CD14-positive monocyte (primary cell): ENCODE measurements at regions not wholly inside any gene's neighbourhood (a gene's known extent, or its start where the extent isn't known, plus 50 kb on each side); places are given as distances from the start of the nearest gene placed in this dataset.

Experiments used
- DNase-seq, 3 donors: peaks; one replicate each; pipeline ENCODE4 v3.0.0-alpha.2; 2011 to 2022
- H2AFZ ChIP-seq: 2 replicates; pipeline ENCODE4 v1.6.0; 2012; ENCODE audit warnings: mild to moderate bottlenecking, low read depth, low read length, inconsistent platforms; ENCODE audit not compliant: insufficient read depth, poor library complexity, severe bottlenecking
- H3K27ac ChIP-seq, 2 donors: 1 replicate in 1 of 2; 2 replicates in 1 of 2; pipeline ENCODE4 v1.5.1; 2012 to 2013; ENCODE audit warnings: low read length in 2 of 2, control low read depth in 1 of 2, inconsistent platforms in 1 of 2, low read depth in 1 of 2, mild to moderate bottlenecking in 1 of 2
- H3K27me3 ChIP-seq, 2 donors: one replicate each; pipeline versions ENCODE4 v1.6.0 to v1.6.1; 2011 to 2013; ENCODE audit warnings: low read length in 2 of 2; ENCODE audit not compliant: control insufficient read depth in 2 of 2, insufficient read depth in 2 of 2
- H3K36me3 ChIP-seq, 2 donors: replicated peaks in 1 of 2; 1 replicate in 1 of 2; 2 replicates in 1 of 2; pipeline versions ENCODE4 v1.5.1 to v1.6.1; 2012 to 2013; ENCODE audit warnings: low read length in 2 of 2, control low read depth in 1 of 2, inconsistent platforms in 1 of 2, mild to moderate bottlenecking in 1 of 2; ENCODE audit not compliant: insufficient read depth in 2 of 2, control insufficient read depth in 1 of 2
- H3K4me1 ChIP-seq, 2 donors: 1 replicate in 1 of 2; 2 replicates in 1 of 2; pipeline versions ENCODE4 v1.5.1 to v1.6.1; 2012 to 2013; ENCODE audit warnings: low read length in 2 of 2, control low read depth in 1 of 2, inconsistent platforms in 1 of 2, mild to moderate bottlenecking in 1 of 2, moderate library complexity in 1 of 2; ENCODE audit not compliant: insufficient read depth in 2 of 2, control insufficient read depth in 1 of 2
- H3K4me2 ChIP-seq: replicated peaks from 2 replicates; pipeline ENCODE3; 2012; ENCODE audit warnings: low read length, moderate library complexity, mild to moderate bottlenecking; ENCODE audit not compliant: poor library complexity, severe bottlenecking; ENCODE audit errors: extremely low read depth
- H3K4me3 ChIP-seq, 3 experiments: fragments of 200-600 bp in 1 of 3; sonication (generic) in 1 of 3; replicated peaks in 1 of 3; 1 replicate in 2 of 3; 2 replicates in 1 of 3; pipeline ENCODE4 v1.5.1; 2011 to 2013; ENCODE audit warnings: low read length in 3 of 3, mild to moderate bottlenecking in 3 of 3, control low read depth in 2 of 3, low read depth in 2 of 3, inconsistent platforms in 1 of 3, moderate library complexity in 1 of 3
- H3K79me2 ChIP-seq: 2 replicates; pipeline ENCODE4 v1.6.0; 2012; ENCODE audit warnings: mild to moderate bottlenecking, control low read depth, inconsistent platforms, low read length, moderate library complexity; ENCODE audit not compliant: insufficient read depth
- H3K9ac ChIP-seq: 2 replicates; pipeline ENCODE4 v1.6.0; 2017; ENCODE audit warnings: low read length, mild to moderate bottlenecking; ENCODE audit not compliant: insufficient read depth, poor library complexity, severe bottlenecking
- H3K9me3 ChIP-seq, 2 donors: replicated peaks in 1 of 2; 1 replicate in 1 of 2; 2 replicates in 1 of 2; pipeline versions ENCODE4 v1.5.1 to v1.6.1; 2012 to 2013; ENCODE audit warnings: low read length in 2 of 2, control low read depth in 1 of 2; ENCODE audit not compliant: control insufficient read depth in 1 of 2, insufficient read depth in 1 of 2
- H4K20me1 ChIP-seq: 2 replicates; pipeline ENCODE4 v1.6.0; 2012; ENCODE audit warnings: mild to moderate bottlenecking, low read length, control low read depth, moderate library complexity; ENCODE audit not compliant: insufficient read depth
- H3K27ac Mint-ChIP-seq, 7 donors: one replicate each; pipeline ENCODE4 v1.8.0; 2020; ENCODE audit warnings: mild to moderate bottlenecking in 7 of 7, mixed read lengths in 7 of 7, moderate library complexity in 6 of 7, inconsistent platforms in 2 of 7
- H3K27me3 Mint-ChIP-seq, 3 donors: one replicate each; pipeline ENCODE4 v1.8.0; 2021 to 2022; ENCODE audit warnings: low read depth in 3 of 3, mild to moderate bottlenecking in 3 of 3, mixed read lengths in 3 of 3, moderate library complexity in 3 of 3, inconsistent platforms in 1 of 3
- H3K36me3 Mint-ChIP-seq, 2 donors: one replicate each; pipeline ENCODE4 v1.8.0; 2020; ENCODE audit warnings: mixed read lengths in 2 of 2, inconsistent platforms in 1 of 2, mild to moderate bottlenecking in 1 of 2
- H3K4me1 Mint-ChIP-seq: one replicate; pipeline ENCODE4 v1.8.0; 2020; ENCODE audit warnings: mild to moderate bottlenecking, mixed read lengths
- H3K4me3 Mint-ChIP-seq, 2 donors: one replicate each; pipeline ENCODE4 v1.8.0; 2020; ENCODE audit warnings: mild to moderate bottlenecking in 2 of 2, mixed read lengths in 2 of 2, moderate library complexity in 1 of 2
- H3K9me3 Mint-ChIP-seq, 7 donors: one replicate each; pipeline ENCODE4 v1.8.0; 2020 to 2022; ENCODE audit warnings: mixed read lengths in 7 of 7, mild to moderate bottlenecking in 6 of 7, moderate library complexity in 6 of 7, inconsistent platforms in 2 of 7
- CTCF ChIP-seq: fragments of 200-600 bp; IDR thresholded peaks from one replicate; pipeline ENCODE4 v1.8.0; 2022; ENCODE audit warnings: antibody characterized with exemption, mild to moderate bottlenecking
- WGBS: methylation state at CpG from one replicate; pipeline ENCODE4 v1.1.5; 2013; ENCODE audit warnings: missing lambda C conversion rate; ENCODE audit not compliant: insufficient coverage; 5-methylcytosine and 5-hydroxymethylcytosine counted together
- intact Hi-C, 2 donors: fragments of 100-400 bp; cut with micrococcal nuclease; formaldehyde crosslinking; loops; one replicate each; pipeline versions ENCODE4 v1.15.0 to v1.15.1; 2023

GRCh38 chr2:146415291-146415690 lies 1429.5 kb upstream of the ACVR2A start:
- H3K4me1 Mint-ChIP-seq: no peaks in the 10 kb centered on the region
- no peak overlapping the region for H3K27ac Mint-ChIP-seq

GRCh38 chr2:146414456-146414855 lies 1430.4 kb upstream of the ACVR2A start:
- Mint-ChIP-seq H3K27me3 (peaks cover 0 to 2% (median 0%) of the 10 kb centered on the region in 3 donors), H3K27ac (no peak overlapping the region), H3K4me1 (no peaks in the 10 kb centered on the region), H3K4me3 (no peak overlapping the region), H3K36me3 (no peaks in the 10 kb centered on the region), H3K9me3 (peaks cover 0 to 14% (median 8%) of the 10 kb centered on the region in 7 donors)
- H3K9ac ChIP-seq: no peak overlapping the region
- peaks cover 4 to 7% of the 10 kb centered on the region in 2 donors for H3K9me3 ChIP-seq
- TF ChIP-seq CTCF: no peak
- no peaks in the 10 kb centered on the region for H3K79me2 ChIP-seq
- no peaks in the 10 kb centered on the region for H3K36me3 ChIP-seq
- 88% methylated on average over 3 of the region's 5 CpGs for WGBS
- H4K20me1 ChIP-seq: no peaks in the 10 kb centered on the region
- intact Hi-C loops: no loop called here
- no peak overlapping the region for H2AFZ ChIP-seq
- no peak overlapping the region for H3K4me3 ChIP-seq
- no peaks in the 10 kb centered on the region for H3K4me1 ChIP-seq
- H3K4me2 ChIP-seq: no peak overlapping the region
- no peaks in the 10 kb centered on the region for H3K27me3 ChIP-seq
- H3K27ac ChIP-seq: no peak overlapping the region
- DNase-seq: no peak

More at GRCh38 chr2:146415291-146415690, 1429.5 kb upstream of the ACVR2A start:
- no peak for DNase-seq
- Histone ChIP-seq H4K20me1 (no peaks in the 10 kb centered on the region), H3K27me3 (no peaks in the 10 kb centered on the region), H3K79me2 (no peaks in the 10 kb centered on the region), H3K36me3 (no peaks in the 10 kb centered on the region), H2AFZ (no peak overlapping the region), H3K4me2 (no peak overlapping the region), H3K4me1 (no peaks in the 10 kb centered on the region), H3K27ac (no peak overlapping the region), H3K4me3 (no peak overlapping the region), H3K9ac (no peak overlapping the region), H3K9me3 (peaks cover 4 to 7% of the 10 kb centered on the region in 2 donors)
- intact Hi-C loops: no loop called here
- peaks cover 0 to 2% (median 0%) of the 10 kb centered on the region in 3 donors for H3K27me3 Mint-ChIP-seq
- H3K36me3 Mint-ChIP-seq: no peaks in the 10 kb centered on the region
- H3K4me3 Mint-ChIP-seq: no peak overlapping the region
- H3K9me3 Mint-ChIP-seq: peaks cover 0 to 13% (median 7%) of the 10 kb centered on the region in 7 donors
- TF ChIP-seq CTCF: no peak
- WGBS: no CpG with 5 or more reads among the region's 2 CpGs
